Fibroblast of lung (primary cell): ENCODE measurements at regions not wholly inside any gene's neighbourhood (a gene's known extent, or its start where the extent isn't known, plus 50 kb on each side); places are given as distances from the start of the nearest gene placed in this dataset.
A peak's percentile ranks its signal among the peaks of the same experiment; 100 is the strongest.

ENCODE experiments used
- DNase-seq, 2 donors: peaks; one replicate each; pipeline versions ENCODE4 v3.0.0 to v3.0.0-alpha.2; 2010; ENCODE audit warnings: low read depth in 2 of 2
- H2AFZ ChIP-seq: 2 replicates; pipeline ENCODE4 v1.5.1; 2012; ENCODE audit warnings: low read length, control low read depth, inconsistent platforms
- H3K27ac ChIP-seq: 2 replicates; pipeline ENCODE4 v1.5.1; 2011; ENCODE audit warnings: low read length, control low read depth; ENCODE audit not compliant: insufficient read depth
- H3K27me3 ChIP-seq: 2 replicates; pipeline ENCODE4 v1.5.1; 2011; ENCODE audit warnings: mild to moderate bottlenecking, low read length; ENCODE audit not compliant: control insufficient read depth, insufficient read depth
- H3K36me3 ChIP-seq: 2 replicates; pipeline ENCODE4 v1.5.1; 2011; ENCODE audit warnings: low read length; ENCODE audit not compliant: control insufficient read depth, insufficient read depth
- H3K4me1 ChIP-seq: 2 replicates; pipeline ENCODE4 v1.5.1; 2011; ENCODE audit warnings: low read length; ENCODE audit not compliant: control insufficient read depth, insufficient read depth; ENCODE audit errors: extremely low read depth
- H3K4me2 ChIP-seq: 2 replicates; pipeline ENCODE4 v1.5.1; 2011; ENCODE audit warnings: low read length, control low read depth; ENCODE audit not compliant: insufficient read depth; ENCODE audit errors: extremely low read depth
- H3K4me3 ChIP-seq, 4 experiments: fragments of 200-600 bp in 1 of 4; sonication (generic) in 1 of 4; replicated peaks in 1 of 4; 2 replicates each; pipeline ENCODE4 v1.5.1; 2011 to 2016; ENCODE audit warnings: low read length in 4 of 4, low read depth in 3 of 4, mild to moderate bottlenecking in 3 of 4, control low read depth in 2 of 4, inconsistent platforms in 1 of 4, mixed read lengths in 1 of 4; ENCODE audit not compliant: insufficient read depth in 1 of 4; ENCODE audit errors: control extremely low read depth in 1 of 4
- H3K79me2 ChIP-seq: 2 replicates; pipeline ENCODE4 v1.5.1; 2012; ENCODE audit warnings: mild to moderate bottlenecking, low read length, inconsistent platforms; ENCODE audit not compliant: control insufficient read depth, insufficient read depth
- H3K9ac ChIP-seq: 2 replicates; pipeline ENCODE4 v1.5.1; 2011; ENCODE audit warnings: mild to moderate bottlenecking, low read length, control low read depth; ENCODE audit not compliant: insufficient read depth
- H3K9me3 ChIP-seq: 2 replicates; pipeline ENCODE4 v1.5.1; 2012; ENCODE audit warnings: low read depth, low read length; ENCODE audit not compliant: control insufficient read depth, insufficient read depth
- H4K20me1 ChIP-seq: 2 replicates; pipeline ENCODE4 v1.5.1; 2011; ENCODE audit warnings: low read length; ENCODE audit not compliant: control insufficient read depth, insufficient read depth; ENCODE audit errors: extremely low read depth
- EZH2 ChIP-seq: IDR thresholded peaks from 2 replicates; pipeline ENCODE4 v1.5.1; 2012; ENCODE audit warnings: low read length, control low read depth, mild to moderate bottlenecking; ENCODE audit errors: missing control alignments
- TF ChIP-seq, protein P1 (sequence below), 2 donors: IDR thresholded peaks in 1 of 2; conservative IDR thresholded peaks in 1 of 2; 1 replicate in 1 of 2; 2 replicates in 1 of 2; pipeline ENCODE4 v1.5.1; 2011 to 2012; ENCODE audit warnings: low read length in 2 of 2, control low read depth in 1 of 2, inconsistent platforms in 1 of 2, low read depth in 1 of 2, mild to moderate bottlenecking in 1 of 2

DNA sequence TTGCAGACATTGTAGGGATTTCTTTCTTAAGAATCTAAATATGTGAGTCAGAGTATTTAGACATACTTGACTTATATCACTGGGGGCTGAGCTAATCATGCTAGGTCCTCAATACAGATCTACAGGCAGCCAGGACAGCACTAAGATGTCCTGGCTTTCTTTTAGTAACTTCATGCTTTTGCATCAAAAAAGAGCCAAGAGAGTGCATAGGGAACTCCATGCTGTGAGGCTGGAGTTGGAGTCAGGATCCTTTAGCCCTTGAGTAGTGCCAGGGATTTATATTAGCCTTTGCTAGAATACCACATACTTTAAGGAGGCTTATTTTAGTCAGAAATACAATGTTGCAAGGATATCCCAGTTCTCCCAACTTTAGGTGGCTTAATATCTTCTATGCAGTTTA is 289.7 kb downstream of the CCDC85A start:
- H3K36me3 ChIP-seq, result no peaks in the 10 kb centered on the region
- no peak overlapping the region for H3K4me3 ChIP-seq
- no peak overlapping the region for H2AFZ ChIP-seq
- H3K79me2 ChIP-seq, result no peaks in the 10 kb centered on the region
- H3K27ac ChIP-seq, result no peak overlapping the region
- TF ChIP-seq EZH2, result no peak
- TF ChIP-seq, protein P1, sequence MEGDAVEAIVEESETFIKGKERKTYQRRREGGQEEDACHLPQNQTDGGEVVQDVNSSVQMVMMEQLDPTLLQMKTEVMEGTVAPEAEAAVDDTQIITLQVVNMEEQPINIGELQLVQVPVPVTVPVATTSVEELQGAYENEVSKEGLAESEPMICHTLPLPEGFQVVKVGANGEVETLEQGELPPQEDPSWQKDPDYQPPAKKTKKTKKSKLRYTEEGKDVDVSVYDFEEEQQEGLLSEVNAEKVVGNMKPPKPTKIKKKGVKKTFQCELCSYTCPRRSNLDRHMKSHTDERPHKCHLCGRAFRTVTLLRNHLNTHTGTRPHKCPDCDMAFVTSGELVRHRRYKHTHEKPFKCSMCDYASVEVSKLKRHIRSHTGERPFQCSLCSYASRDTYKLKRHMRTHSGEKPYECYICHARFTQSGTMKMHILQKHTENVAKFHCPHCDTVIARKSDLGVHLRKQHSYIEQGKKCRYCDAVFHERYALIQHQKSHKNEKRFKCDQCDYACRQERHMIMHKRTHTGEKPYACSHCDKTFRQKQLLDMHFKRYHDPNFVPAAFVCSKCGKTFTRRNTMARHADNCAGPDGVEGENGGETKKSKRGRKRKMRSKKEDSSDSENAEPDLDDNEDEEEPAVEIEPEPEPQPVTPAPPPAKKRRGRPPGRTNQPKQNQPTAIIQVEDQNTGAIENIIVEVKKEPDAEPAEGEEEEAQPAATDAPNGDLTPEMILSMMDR (conservative IDR thresholded peaks at IDR 0.05 in 1 of 2, IDR thresholded peaks at IDR 0.05 in 1 of 2; ENCODE audit: low read depth in 1 of 2, low read length in 2 of 2), result no peak
- H3K27me3 ChIP-seq, result no peaks in the 10 kb centered on the region
- H3K9me3 ChIP-seq, result no peaks in the 10 kb centered on the region
- no peaks in the 10 kb centered on the region for H3K4me1 ChIP-seq
- no peak overlapping the region for H3K9ac ChIP-seq
- H3K4me2 ChIP-seq, result no peak overlapping the region
- H4K20me1 ChIP-seq, result no peaks in the 10 kb centered on the region
- no peak for DNase-seq

DNA sequence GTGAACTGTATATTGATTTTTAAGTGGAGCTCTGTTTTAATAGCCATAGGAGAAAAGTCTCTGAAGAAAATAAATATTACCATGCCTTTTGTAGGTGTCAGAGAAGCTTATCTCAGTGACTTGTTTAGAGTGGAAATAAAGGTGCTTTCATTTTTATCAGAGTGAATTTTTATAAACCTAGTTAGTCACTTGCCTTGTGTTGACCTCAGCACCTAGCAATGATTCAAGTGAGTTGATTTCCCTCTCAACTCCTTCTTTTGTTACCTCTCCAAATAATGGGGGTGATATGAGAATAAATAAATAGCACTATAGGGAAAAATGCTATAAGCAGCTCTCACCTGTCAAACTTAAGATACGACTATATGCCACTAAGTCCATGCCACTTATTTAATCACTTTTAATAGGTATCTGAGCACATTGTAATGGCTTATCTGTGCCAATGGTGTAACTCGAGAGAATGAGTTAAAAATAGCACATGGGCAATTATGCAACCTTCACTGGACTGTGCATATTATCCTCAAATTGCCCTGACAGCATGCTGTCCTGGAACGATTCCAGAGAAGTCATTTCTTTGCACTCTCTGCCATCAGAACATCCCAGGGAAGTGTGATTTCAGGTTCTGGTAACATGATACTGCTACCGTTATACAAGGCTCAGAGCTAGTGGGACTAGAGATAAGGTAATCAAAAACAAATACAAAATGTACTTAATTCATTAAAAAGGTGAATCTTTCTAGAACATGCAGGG is 290.8 kb downstream of the CCDC85A start:
- no peak overlapping the region for H2AFZ ChIP-seq
- DNase-seq, result peak in 1 of 2 donors; percentile 52
- H3K9me3 ChIP-seq, result no peaks in the 10 kb centered on the region
- no peak overlapping the region for H3K4me2 ChIP-seq
- H3K27ac ChIP-seq, result no peak overlapping the region
- no peaks in the 10 kb centered on the region for H4K20me1 ChIP-seq
- H3K79me2 ChIP-seq, result no peaks in the 10 kb centered on the region
- no peaks in the 10 kb centered on the region for H3K27me3 ChIP-seq
- no peak overlapping the region for H3K9ac ChIP-seq
- TF ChIP-seq EZH2, result no peak
- TF ChIP-seq, protein P1 (conservative IDR thresholded peaks at IDR 0.05 in 1 of 2, IDR thresholded peaks at IDR 0.05 in 1 of 2; ENCODE audit: low read depth in 1 of 2, low read length in 2 of 2), result no peak
- no peaks in the 10 kb centered on the region for H3K36me3 ChIP-seq
- H3K4me1 ChIP-seq, result no peaks in the 10 kb centered on the region
- H3K4me3 ChIP-seq, result no peak overlapping the region

DNA sequence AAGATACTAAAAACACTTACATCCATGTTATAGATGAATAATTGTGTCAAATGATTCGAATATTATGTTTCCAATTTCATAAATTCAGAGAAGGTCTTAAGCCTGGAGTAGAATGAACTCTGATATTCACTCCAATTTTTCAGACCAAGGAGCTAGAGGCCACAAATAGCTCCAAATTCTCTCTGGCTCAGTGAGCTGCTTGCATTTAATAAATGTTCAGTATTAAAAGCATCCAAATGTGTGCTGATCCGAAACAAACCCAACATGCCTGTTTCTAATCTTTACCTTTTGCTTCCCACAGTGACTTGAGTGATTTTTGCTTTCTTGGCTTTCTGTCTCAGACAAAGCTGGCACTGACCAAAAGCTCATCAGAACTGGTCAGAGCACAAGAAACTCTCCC is 291.4 kb downstream of the CCDC85A start:
- Histone ChIP-seq H3K27me3 (no peaks in the 10 kb centered on the region), H3K79me2 (no peaks in the 10 kb centered on the region), H4K20me1 (no peaks in the 10 kb centered on the region), H3K9ac (no peak overlapping the region), H3K27ac (no peak overlapping the region), H3K4me1 (no peaks in the 10 kb centered on the region), H3K4me2 (no peak overlapping the region), H3K4me3 (no peak overlapping the region), H3K36me3 (no peaks in the 10 kb centered on the region), H3K9me3 (no peaks in the 10 kb centered on the region), H2AFZ (no peak overlapping the region)
- TF ChIP-seq EZH2, result no peak
- TF ChIP-seq, protein P1 (conservative IDR thresholded peaks at IDR 0.05 in 1 of 2, IDR thresholded peaks at IDR 0.05 in 1 of 2; ENCODE audit: low read depth in 1 of 2, low read length in 2 of 2), result no peak
- DNase-seq, result no peak
